IPS-18a (cell line): ENCODE measurements at regions not wholly inside any gene's neighbourhood (a gene's known extent, or its start where the extent isn't known, plus 50 kb on each side); places are given as distances from the start of the nearest gene placed in this dataset.

Source experiments
- H3K27ac ChIP-seq: one replicate; pipeline ENCODE4 v1.5.1; 2013; ENCODE audit warnings: low read length
- H3K27me3 ChIP-seq: one replicate; pipeline ENCODE4 v1.6.1; 2013; ENCODE audit warnings: mild to moderate bottlenecking, low read length; ENCODE audit not compliant: control insufficient read depth, insufficient read depth
- H3K36me3 ChIP-seq: one replicate; pipeline ENCODE4 v1.6.1; 2013; ENCODE audit warnings: low read depth, low read length; ENCODE audit not compliant: control insufficient read depth
- H3K4me1 ChIP-seq: one replicate; pipeline ENCODE4 v1.6.1; 2013; ENCODE audit warnings: low read depth, low read length; ENCODE audit not compliant: control insufficient read depth
- H3K4me3 ChIP-seq: one replicate; pipeline ENCODE4 v1.5.1; 2013; ENCODE audit warnings: low read length
- H3K9ac ChIP-seq: one replicate; pipeline ENCODE4 v1.6.1; 2013; ENCODE audit warnings: mild to moderate bottlenecking, low read length, moderate library complexity
- H3K9me3 ChIP-seq: one replicate; pipeline ENCODE4 v1.6.1; 2013; ENCODE audit warnings: low read depth, low read length; ENCODE audit not compliant: control insufficient read depth

DNA sequence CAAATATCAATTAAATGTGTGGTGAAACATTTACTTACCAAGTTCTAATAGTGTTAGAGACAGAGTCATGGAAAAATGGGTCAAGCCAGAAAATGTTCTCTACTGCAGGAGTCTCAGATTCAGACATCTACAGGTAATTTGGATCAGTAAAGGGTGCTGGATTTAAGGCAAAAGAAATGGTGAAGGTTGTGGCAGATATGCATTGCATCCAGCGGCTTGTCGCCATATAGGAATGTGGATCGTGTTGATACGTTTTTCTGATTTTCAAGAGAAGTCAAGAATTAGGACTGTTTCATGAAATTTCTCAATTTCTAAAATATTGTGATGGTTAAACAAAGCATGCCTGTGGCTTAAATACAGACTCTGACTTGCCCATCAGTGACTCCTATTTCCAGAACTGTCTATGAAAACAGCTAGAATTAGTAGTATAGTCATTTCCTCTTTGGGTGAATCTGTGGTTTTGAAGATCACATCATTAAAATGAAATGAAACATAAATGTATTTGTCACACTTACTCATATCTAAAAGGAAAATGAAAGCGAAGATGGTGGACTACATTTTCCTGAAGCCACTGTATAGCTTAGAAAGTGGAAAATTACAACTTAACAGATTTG, 110.1 kb upstream of the VEGFC start:
- Histone ChIP-seq H3K27ac (no peak overlapping the region), H3K4me1 (no peaks in the 10 kb centered on the region), H3K4me3 (no peak overlapping the region), H3K36me3 (no peaks in the 10 kb centered on the region), H3K9me3 (no peaks in the 10 kb centered on the region), H3K27me3 (no peaks in the 10 kb centered on the region), H3K9ac (no peak overlapping the region)

DNA sequence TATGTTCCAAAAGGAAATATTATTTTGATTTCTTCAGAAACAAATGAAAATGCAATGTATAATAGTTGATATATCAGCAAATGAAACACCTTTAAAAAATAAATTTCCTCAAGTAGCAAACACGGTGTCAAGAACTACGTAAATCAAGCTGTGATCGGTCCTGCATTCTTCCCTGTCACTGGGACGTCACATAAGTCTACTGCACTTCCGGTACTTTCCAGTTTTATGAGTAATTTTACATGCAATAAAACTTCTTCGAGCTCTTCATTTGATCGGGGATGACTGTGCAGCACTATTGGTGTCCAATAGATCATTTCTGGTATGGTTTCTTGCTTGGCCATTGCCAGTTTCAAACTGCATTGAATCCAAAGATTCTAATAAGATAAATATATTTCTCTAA, 114.0 kb upstream of the VEGFC start:
- Histone ChIP-seq H3K4me1 (no peaks in the 10 kb centered on the region), H3K9me3 (no peaks in the 10 kb centered on the region), H3K27ac (no peak overlapping the region), H3K36me3 (no peaks in the 10 kb centered on the region), H3K9ac (no peak overlapping the region), H3K27me3 (no peaks in the 10 kb centered on the region), H3K4me3 (no peak overlapping the region)

DNA sequence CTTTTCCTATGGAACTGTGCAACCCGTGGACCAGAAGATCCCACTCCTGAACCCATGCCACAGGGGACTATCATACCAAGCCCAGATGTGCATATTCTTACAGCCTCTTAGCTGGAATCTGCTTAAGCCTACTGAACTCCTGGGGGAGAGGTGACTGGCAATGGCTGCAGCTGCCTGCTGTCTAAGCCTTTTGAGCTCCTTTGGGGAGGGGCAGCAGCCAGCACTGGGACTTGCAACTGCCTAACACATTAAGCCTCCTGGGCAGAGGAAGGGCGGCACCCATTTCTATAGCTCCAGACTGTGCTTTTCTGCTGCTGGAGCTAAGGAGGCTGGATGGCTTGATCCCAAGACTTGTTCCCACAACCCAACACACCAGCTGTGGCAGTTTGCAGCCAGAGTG, 117.9 kb upstream of the VEGFC start:
- Histone ChIP-seq H3K9me3 (no peaks in the 10 kb centered on the region), H3K36me3 (no peaks in the 10 kb centered on the region), H3K4me3 (no peak overlapping the region), H3K27ac (no peak overlapping the region), H3K9ac (no peak overlapping the region), H3K4me1 (no peaks in the 10 kb centered on the region), H3K27me3 (no peaks in the 10 kb centered on the region)

DNA sequence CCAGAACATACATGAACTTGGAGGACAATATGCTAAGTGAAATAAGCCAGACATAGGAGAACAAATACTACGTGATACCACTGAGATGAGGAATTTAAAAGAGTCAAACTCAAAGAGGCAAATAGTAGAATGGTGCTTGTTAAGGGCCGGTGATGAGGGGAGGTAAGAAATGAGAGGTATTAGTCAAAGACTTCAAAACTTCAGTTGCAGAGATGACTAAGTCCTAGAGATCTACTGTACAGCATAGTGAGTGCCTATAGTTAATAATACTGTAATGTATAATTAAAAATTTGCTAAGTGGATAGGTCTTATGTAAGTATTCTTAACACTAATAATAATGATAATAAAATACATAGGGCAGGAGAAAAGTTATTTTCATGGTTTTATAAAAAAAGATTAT, 126.9 kb upstream of the VEGFC start:
- H3K9me3 ChIP-seq, result no peaks in the 10 kb centered on the region
- H3K4me3 ChIP-seq, result no peak overlapping the region
- H3K27ac ChIP-seq, result no peak overlapping the region
- H3K36me3 ChIP-seq, result no peaks in the 10 kb centered on the region
- H3K9ac ChIP-seq, result no peak overlapping the region
- no peaks in the 10 kb centered on the region for H3K27me3 ChIP-seq
- H3K4me1 ChIP-seq, result no peaks in the 10 kb centered on the region

DNA sequence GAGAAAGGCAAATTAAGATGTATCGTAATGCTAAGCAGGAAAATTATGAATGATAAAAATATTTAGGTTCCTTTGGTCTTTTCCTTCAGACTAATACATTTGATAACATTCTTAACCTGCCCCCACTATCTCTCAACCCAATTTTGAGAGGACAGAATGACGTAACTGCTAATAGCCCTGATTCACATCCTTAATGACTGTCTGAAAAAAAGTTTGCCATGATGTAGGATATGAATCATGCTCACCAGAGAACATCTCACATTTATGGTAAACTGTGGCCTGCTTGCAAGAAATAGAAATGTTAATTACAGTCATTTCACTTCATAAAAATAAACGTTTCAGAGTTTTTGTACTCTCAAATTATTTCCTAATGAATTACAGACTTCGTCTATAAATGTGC, 128.0 kb upstream of the VEGFC start:
- Histone ChIP-seq H3K27me3 (no peaks in the 10 kb centered on the region), H3K9ac (no peak overlapping the region), H3K36me3 (no peaks in the 10 kb centered on the region), H3K4me1 (no peaks in the 10 kb centered on the region), H3K9me3 (no peaks in the 10 kb centered on the region), H3K4me3 (no peak overlapping the region), H3K27ac (no peak overlapping the region)

DNA sequence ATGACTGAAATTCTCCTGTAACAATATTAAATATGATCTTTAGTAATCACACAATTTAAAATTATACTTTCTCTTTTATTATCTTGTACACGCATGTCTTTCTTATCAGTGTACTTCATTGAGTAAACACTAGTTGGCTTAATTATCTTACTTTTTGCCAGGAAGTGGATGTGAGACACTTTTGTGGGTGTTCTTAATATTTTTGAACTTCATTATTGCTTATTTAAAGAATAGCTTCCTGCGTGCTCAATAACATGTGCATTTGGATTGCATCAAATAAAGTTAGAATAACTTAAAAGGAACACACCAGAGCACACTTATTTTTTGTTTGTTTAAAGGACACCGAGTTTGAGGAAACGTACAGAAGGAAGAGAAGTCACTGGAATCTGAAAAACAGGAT, 128.5 kb upstream of the VEGFC start:
- Histone ChIP-seq H3K9ac (no peak overlapping the region), H3K27me3 (no peaks in the 10 kb centered on the region), H3K36me3 (no peaks in the 10 kb centered on the region), H3K4me1 (no peaks in the 10 kb centered on the region), H3K9me3 (no peaks in the 10 kb centered on the region), H3K4me3 (no peak overlapping the region), H3K27ac (no peak overlapping the region)

DNA sequence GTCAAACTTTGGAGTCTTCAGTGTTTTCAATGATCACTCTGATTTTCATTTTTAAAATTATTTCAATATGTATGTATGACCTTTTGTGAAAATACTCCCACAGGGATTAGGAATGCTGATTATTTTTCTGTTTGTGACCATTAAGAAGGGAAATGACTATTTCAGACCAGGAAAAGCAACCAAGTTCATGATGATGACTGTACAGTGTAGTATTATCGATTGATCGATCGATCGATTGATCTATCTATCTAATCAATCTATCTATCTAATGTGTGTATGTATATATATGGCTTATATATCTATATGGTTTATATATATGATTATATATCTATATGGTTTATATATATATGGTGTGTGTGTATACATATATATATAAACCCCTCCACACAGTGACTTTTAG, 131.5 kb upstream of the VEGFC start:
- Histone ChIP-seq H3K27ac (no peak overlapping the region), H3K4me1 (no peaks in the 10 kb centered on the region), H3K27me3 (no peaks in the 10 kb centered on the region), H3K9me3 (no peaks in the 10 kb centered on the region), H3K9ac (no peak overlapping the region), H3K4me3 (no peak overlapping the region), H3K36me3 (no peaks in the 10 kb centered on the region)

DNA sequence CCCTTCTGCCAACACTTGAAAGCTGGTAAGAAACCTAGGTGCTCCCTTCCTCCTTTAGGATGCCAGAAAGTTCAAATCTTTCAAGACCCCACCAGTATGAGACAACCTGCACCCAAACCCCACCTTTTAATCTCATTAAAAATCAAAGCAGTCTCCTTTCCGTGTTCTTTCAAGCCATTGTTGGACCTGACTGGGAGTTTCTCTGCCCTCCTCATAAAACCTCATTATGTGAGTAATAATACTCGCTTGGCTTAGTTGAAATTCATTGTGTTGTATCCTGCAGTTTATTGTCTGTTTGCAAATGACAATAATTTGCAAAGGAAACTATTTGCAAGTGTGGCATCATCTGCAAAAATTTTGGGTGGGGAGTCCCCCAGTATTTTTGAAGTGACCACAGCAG, 133.2 kb upstream of the VEGFC start:
- H3K4me1 ChIP-seq, result no peaks in the 10 kb centered on the region
- H3K27me3 ChIP-seq, result no peaks in the 10 kb centered on the region
- no peak overlapping the region for H3K9ac ChIP-seq
- H3K4me3 ChIP-seq, result no peak overlapping the region
- H3K36me3 ChIP-seq, result no peaks in the 10 kb centered on the region
- H3K9me3 ChIP-seq, result no peaks in the 10 kb centered on the region
- H3K27ac ChIP-seq, result no peak overlapping the region

DNA sequence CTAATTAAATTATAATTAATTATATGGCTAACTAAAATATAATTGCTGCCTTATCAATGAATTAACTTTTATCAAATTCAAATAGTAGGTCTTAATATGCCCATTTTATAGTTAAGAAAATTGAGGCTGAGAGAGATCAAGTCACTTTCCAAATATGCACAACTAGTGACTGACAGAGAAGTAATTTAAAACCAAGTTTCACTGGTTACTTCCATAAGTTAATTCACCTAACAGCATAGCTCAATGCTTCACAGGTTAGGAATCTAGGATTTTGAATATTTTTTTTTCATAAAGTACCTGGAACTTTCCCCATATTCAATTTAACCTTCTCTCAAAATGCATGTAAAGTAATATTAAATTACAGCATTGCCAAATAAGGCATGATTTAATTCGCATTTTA, 134.4 kb upstream of the VEGFC start:
- H3K4me3 ChIP-seq, result no peak overlapping the region
- H3K36me3 ChIP-seq, result no peaks in the 10 kb centered on the region
- no peaks in the 10 kb centered on the region for H3K9me3 ChIP-seq
- H3K9ac ChIP-seq, result no peak overlapping the region
- no peaks in the 10 kb centered on the region for H3K27me3 ChIP-seq
- no peak overlapping the region for H3K27ac ChIP-seq
- no peaks in the 10 kb centered on the region for H3K4me1 ChIP-seq

DNA sequence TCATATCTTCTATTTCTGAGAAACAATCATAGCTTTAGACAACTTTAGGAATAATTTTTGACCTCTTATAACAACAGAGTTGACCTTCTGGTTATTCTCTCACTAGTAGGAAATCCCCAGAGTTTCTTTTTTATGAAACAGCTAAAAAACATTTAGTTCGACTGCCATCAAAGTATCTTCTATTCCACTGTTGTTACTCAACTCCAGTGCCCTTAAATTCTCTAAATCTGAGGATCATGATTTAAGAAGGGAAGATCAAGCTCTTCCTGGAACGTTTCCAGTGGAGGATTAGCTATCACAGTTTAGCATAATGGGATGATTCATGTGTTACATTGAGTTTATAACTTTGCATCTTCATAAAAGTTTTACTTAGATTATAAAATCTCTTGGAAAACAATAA, 134.9 kb upstream of the VEGFC start:
- Histone ChIP-seq H3K27ac (no peak overlapping the region), H3K36me3 (no peaks in the 10 kb centered on the region), H3K9ac (no peak overlapping the region), H3K4me1 (no peaks in the 10 kb centered on the region), H3K27me3 (no peaks in the 10 kb centered on the region), H3K9me3 (no peaks in the 10 kb centered on the region), H3K4me3 (no peak overlapping the region)

DNA sequence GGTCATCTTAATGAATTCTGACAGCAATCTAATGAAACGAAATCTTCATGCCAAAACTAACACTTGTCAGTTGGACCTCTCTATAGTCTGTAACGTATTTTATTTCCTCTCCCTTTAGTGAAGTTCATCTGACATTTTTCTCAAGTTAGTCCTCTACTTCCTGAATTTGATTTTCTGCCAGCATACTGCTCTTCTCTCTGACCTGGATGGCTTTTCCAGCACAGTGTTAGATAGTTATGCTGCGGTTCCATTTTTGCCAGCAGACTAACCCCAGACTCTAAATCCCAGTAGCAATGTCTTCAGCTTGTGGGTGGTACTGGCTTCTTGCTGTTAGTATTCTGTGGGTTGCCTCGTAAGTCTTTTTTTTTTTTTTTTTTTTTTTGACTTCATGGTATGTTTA, 146.7 kb upstream of the VEGFC start:
- no peak overlapping the region for H3K4me3 ChIP-seq
- H3K36me3 ChIP-seq, result no peaks in the 10 kb centered on the region
- no peaks in the 10 kb centered on the region for H3K27me3 ChIP-seq
- H3K27ac ChIP-seq, result no peak overlapping the region
- no peaks in the 10 kb centered on the region for H3K9me3 ChIP-seq
- H3K4me1 ChIP-seq, result no peaks in the 10 kb centered on the region
- no peak overlapping the region for H3K9ac ChIP-seq

DNA sequence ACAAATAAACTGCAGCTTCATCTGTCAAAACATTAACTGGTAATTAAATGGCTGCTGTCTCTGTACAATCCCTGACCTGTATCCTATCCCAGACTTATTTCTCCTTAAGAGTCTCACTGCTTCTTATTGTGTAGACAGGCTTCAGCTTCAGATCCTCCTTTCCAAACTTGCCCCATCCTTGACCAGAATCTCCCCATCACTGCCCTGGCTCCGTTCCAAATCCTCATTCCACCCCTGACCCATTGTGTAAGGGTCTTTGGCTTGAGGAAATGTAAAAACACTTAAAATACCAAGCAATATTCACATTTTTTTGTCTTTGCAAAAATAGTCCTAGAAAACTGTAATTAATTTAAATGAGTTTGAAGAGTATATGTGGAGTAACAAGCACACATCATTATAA, 152.6 kb upstream of the VEGFC start:
- H3K36me3 ChIP-seq, result no peaks in the 10 kb centered on the region
- no peaks in the 10 kb centered on the region for H3K4me1 ChIP-seq
- no peak overlapping the region for H3K9ac ChIP-seq
- H3K4me3 ChIP-seq, result no peak overlapping the region
- no peaks in the 10 kb centered on the region for H3K27me3 ChIP-seq
- H3K9me3 ChIP-seq, result no peaks in the 10 kb centered on the region
- H3K27ac ChIP-seq, result no peak overlapping the region
